Activated CD8-positive, alpha-beta T cell treated with anti-CD3 and anti-CD28 coated beads for 36 hours (primary cell): ENCODE measurements at regions not wholly inside any gene's neighbourhood (a gene's known extent, or its start where the extent isn't known, plus 50 kb on each side); places are given as distances from the start of the nearest gene placed in this dataset.

Experiments used
- ATAC-seq: fragments of 200-7000 bp; cut with Tn5 transposase; one replicate; pipeline ENCODE4 v1.10.0; 2021; ENCODE audit warnings: mild to moderate bottlenecking, moderate library complexity
- CTCF ChIA-PET: fragments of 350-600 bp; sonication (Branson Sonifier 250); formaldehyde crosslinking; loops from one replicate; lab custom pipeline; 2021; ENCODE audit warnings: antibody characterized with exemption; lab: Charles Lee
- POLR2A ChIA-PET: fragments of 350-600 bp; sonication (Branson Sonifier 250); formaldehyde crosslinking; loops from one replicate; lab custom pipeline; 2021; ENCODE audit warnings: antibody characterized with exemption; lab: Charles Lee
- DNase-seq: peaks from one replicate; pipeline ENCODE4 v3.0.0-alpha.2; 2020
- H3K27ac Mint-ChIP-seq: one replicate; pipeline ENCODE4 v1.8.0; 2021; ENCODE audit warnings: mild to moderate bottlenecking, mixed read lengths
- H3K27me3 Mint-ChIP-seq: one replicate; pipeline ENCODE4 v1.8.0; 2021; ENCODE audit warnings: mixed read lengths
- H3K36me3 Mint-ChIP-seq: one replicate; pipeline ENCODE4 v1.8.0; 2021; ENCODE audit warnings: low read depth, mixed read lengths
- H3K4me1 Mint-ChIP-seq: one replicate; pipeline ENCODE4 v1.8.0; 2021; ENCODE audit warnings: low read depth, mixed read lengths
- H3K4me3 Mint-ChIP-seq: one replicate; pipeline ENCODE4 v1.8.0; 2021; ENCODE audit warnings: mild to moderate bottlenecking, moderate library complexity, mixed read lengths
- H3K9me3 Mint-ChIP-seq: one replicate; pipeline ENCODE4 v1.8.0; 2021; ENCODE audit warnings: mixed read lengths
- CTCF ChIP-seq: fragments of 200-600 bp; IDR thresholded peaks from one replicate; pipeline ENCODE4 v1.8.0; 2022; ENCODE audit warnings: antibody characterized with exemption, mild to moderate bottlenecking
- intact Hi-C: fragments of 100-400 bp; cut with micrococcal nuclease; formaldehyde crosslinking; loops from one replicate; pipeline ENCODE4 v1.10.0; 2022

- H3K27me3 Mint-ChIP-seq = peaks cover 7% of the 10 kb centered on the region
- CTCF ChIA-PET = no interaction called here
- H3K36me3 Mint-ChIP-seq = no peaks in the 10 kb centered on the region
- no peaks in the 10 kb centered on the region for H3K9me3 Mint-ChIP-seq
- intact Hi-C loops = no loop called here
- ATAC-seq (no peak), DNase-seq (no peak)
- no peaks in the 10 kb centered on the region for H3K4me1 Mint-ChIP-seq
- H3K4me3 Mint-ChIP-seq = no peak overlapping the region
- no peak for TF ChIP-seq CTCF
- no peak overlapping the region for H3K27ac Mint-ChIP-seq
- POLR2A ChIA-PET = no interaction called here
These were observed 197.4 kb downstream of the VAPA start for GRCh38 chr18:10111191-10111590.

GRCh38 chr18:10111944-10112343 is 198.1 kb downstream of the VAPA start:
- no peak overlapping the region for H3K27ac Mint-ChIP-seq
- no peak for TF ChIP-seq CTCF
- ATAC-seq = no peak
- ChIA-PET CTCF (no interaction called here), POLR2A (interaction anchor here (0.7 kb wide), 1 partner anchor 34 kb away, joined by 3 read pairs; no protein-coding TSS in a partner anchor)
- no peak overlapping the region for H3K4me3 Mint-ChIP-seq
- peaks cover 5% of the 10 kb centered on the region for H3K27me3 Mint-ChIP-seq
- no peaks in the 10 kb centered on the region for H3K9me3 Mint-ChIP-seq
- H3K4me1 Mint-ChIP-seq = no peaks in the 10 kb centered on the region
- no peak for DNase-seq
- intact Hi-C loops = no loop called here
- H3K36me3 Mint-ChIP-seq = no peaks in the 10 kb centered on the region

- Mint-ChIP-seq H3K27me3 (peaks cover 4% of the 10 kb centered on the region), H3K4me1 (no peaks in the 10 kb centered on the region), H3K9me3 (no peaks in the 10 kb centered on the region), H3K36me3 (no peaks in the 10 kb centered on the region), H3K4me3 (no peak overlapping the region), H3K27ac (no peak overlapping the region)
- no peak for TF ChIP-seq CTCF
- intact Hi-C loops = no loop called here
- DNase-seq (no peak), ATAC-seq (no peak)
- ChIA-PET CTCF (no interaction called here), POLR2A (no interaction called here)
These were observed 199.6 kb downstream of the VAPA start for GRCh38 chr18:10113121-10114022.

GRCh38 chr18:10114717-10115463 is 201.1 kb downstream of the VAPA start:
- ChIA-PET POLR2A (no interaction called here), CTCF (no interaction called here)
- Mint-ChIP-seq H3K36me3 (no peaks in the 10 kb centered on the region), H3K9me3 (no peaks in the 10 kb centered on the region), H3K27me3 (peaks cover 4% of the 10 kb centered on the region), H3K27ac (no peak overlapping the region), H3K4me3 (no peak overlapping the region), H3K4me1 (no peaks in the 10 kb centered on the region)
- no peak for TF ChIP-seq CTCF
- no peak for ATAC-seq
- intact Hi-C loops = no loop called here
- no peak for DNase-seq

- H3K9me3 Mint-ChIP-seq = no peaks in the 10 kb centered on the region
- H3K4me1 Mint-ChIP-seq = no peaks in the 10 kb centered on the region
- ATAC-seq (no peak), DNase-seq (no peak)
- H3K27me3 Mint-ChIP-seq = no peaks in the 10 kb centered on the region
- no peak overlapping the region for H3K27ac Mint-ChIP-seq
- POLR2A ChIA-PET = no interaction called here
- intact Hi-C loops = no loop called here
- no peak overlapping the region for H3K4me3 Mint-ChIP-seq
- TF ChIP-seq CTCF = no peak
- no peaks in the 10 kb centered on the region for H3K36me3 Mint-ChIP-seq
- CTCF ChIA-PET = no interaction called here
These were observed 202.8 kb downstream of the VAPA start for GRCh38 chr18:10116574-10116973.
